GM19395 (cell line): ENCODE measurements at regions not wholly inside any gene's neighbourhood (a gene's known extent, or its start where the extent isn't known, plus 50 kb on each side); places are given as distances from the start of the nearest gene placed in this dataset.

Source experiments
- ATAC-seq: cut with Tn5 transposase; IDR thresholded peaks from one replicate; pipeline ENCODE4 v1.9.1; 2021; ENCODE audit warnings: mild to moderate bottlenecking, moderate library complexity; ENCODE audit not compliant: unreplicated experiment

DNA sequence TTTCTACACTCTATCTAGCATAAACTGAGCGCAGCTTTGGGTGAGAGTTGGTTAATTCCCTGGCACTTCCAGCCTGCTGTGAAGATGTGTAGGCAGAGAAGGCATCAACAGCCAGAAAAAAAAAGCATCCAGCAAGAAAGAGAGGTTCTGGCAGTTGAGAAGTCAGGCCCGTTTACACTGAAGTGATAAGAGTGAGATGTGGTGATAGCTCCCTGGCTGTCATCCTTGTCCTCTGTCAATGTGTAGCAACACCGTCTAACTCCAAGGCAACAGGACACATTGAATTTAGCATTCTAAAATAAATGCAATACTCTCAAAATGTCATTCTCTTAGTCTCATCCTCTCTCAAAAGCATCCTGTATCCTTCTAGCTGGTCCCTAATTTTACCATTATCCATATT is 193.6 kb upstream of the BTBD3 start:
- ATAC-seq: no peak

GRCh38 chr20:11726026-11726425 is 191.7 kb upstream of the BTBD3 start:
- ATAC-seq: no peak

DNA sequence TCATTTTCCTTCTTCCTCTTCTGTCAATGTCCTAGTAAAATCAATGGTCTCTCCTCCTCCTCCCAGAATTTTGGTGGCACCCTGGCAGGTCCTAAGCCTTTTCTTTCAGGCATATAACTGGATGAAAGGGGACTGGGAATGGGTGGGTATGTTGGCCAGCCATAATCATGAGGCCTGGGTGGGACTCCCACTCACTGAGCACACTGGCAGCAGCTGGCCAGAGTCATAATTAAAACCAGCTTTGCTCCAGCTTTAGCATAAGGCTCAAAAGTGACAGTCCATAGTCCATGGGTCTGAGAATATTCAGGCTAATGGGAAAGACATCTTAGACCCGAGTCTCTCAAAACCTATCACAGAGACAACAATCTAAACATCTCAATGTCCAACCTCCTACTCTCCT is 190.0 kb upstream of the BTBD3 start:
- ATAC-seq: no peak

GRCh38 chr20:11728937-11729336 is 188.8 kb upstream of the BTBD3 start:
- ATAC-seq: no peak

DNA sequence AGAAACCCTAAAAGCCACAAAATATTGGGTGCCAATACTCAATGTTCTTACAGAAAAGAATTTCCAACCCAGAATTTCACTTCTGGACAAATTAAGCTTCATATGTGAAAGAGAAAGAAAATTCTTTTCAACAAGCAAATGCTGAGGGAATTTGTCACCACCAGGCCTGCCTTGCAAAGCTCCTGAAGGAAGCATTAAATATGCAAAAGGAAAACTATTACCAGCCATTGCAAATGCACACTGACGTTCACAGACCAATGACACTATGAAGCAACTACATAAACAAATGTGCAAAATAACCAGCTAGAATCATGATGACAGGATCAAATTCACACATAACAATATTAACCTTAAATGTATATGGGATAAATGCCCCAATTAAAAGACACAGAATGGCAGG is 187.9 kb upstream of the BTBD3 start:
- no peak for ATAC-seq

- ATAC-seq: no peak
These were observed 183.3 kb upstream of the BTBD3 start for GRCh38 chr20:11734431-11734830.

DNA sequence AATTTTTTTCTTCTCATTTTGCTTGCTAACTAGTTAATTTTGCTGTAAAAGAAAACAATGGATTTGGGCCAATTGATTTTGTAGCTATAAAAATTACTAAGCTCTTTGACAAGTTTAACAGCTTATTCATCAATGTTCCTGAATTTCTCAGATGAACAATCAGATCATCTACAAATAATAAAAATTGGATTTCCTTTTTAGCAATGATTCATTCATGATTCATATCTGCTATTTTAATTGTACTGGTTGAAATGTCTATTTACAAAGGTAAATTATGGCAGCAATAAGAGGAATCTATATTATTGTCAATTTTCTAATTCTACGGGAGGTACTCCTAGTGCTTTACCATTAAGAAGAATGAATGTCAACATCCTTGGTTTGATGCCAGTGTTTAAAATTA is 178.8 kb upstream of the BTBD3 start:
- no peak for ATAC-seq

- no peak for ATAC-seq
These were observed 176.7 kb upstream of the BTBD3 start for GRCh38 chr20:11740975-11741374.

- ATAC-seq: no peak
These were observed 172.5 kb upstream of the BTBD3 start for GRCh38 chr20:11745145-11745544.

DNA sequence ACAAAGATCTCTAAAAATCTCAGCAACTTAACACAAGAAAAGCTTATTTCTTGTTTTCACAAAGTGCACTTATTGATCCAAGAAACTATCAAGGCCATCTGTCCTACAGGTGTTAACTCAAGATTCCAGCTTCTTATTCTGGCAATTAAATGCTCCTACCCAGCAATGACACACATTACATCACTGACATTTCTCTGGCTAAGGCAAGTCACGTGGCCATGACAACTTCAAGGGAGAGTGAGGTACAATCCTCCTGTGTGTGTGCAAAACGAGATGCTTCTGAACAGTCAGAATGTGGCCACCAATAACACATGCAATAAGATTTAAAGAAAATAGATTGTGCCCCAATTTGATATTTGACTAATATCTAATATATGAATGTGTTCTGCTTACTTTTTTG is 169.3 kb upstream of the BTBD3 start:
- no peak for ATAC-seq

GRCh38 chr20:11752336-11752735 is 165.4 kb upstream of the BTBD3 start:
- ATAC-seq: no peak

GRCh38 chr20:11753155-11753554 is 164.5 kb upstream of the BTBD3 start:
- no peak for ATAC-seq

DNA sequence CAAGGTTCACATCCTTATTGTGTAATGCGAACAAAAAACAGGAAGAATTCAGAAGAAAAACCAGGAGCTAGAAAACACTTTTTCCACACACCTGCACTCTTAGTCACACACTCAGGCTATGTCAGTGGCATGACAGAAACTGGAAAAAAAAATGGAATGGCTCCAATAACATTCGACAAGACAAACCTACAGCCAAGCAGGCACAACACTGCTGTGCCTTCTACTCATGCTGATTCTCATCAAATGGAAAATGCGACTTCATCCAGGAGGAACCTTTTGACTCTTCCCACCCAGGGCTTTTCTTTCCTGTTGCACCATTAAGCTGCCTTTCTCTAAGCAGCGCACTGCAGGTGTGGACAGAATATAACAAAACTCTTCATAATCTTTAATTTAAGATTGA is 163.2 kb upstream of the BTBD3 start:
- ATAC-seq: no peak

GRCh38 chr20:11755071-11755841 is 162.4 kb upstream of the BTBD3 start:
- ATAC-seq: no peak

DNA sequence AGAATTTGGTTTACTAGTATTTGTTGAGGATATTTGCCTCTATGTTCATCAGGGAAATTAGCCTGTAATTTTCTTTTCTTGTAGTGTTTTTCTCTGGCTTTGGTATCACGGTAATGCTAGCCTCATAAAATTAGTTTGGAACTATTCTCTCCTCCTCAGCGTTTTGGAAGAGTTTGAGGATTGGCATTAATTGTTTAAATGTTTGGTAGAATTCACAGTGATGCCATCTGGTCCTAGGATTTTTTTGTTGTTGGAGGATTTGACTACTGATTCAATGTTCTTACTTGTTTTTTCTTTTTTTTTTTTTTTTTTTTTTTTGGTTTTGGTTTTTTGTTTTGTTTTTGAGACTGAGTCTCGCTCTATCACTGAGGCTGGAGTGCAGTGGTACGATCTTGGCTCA is 156.2 kb upstream of the BTBD3 start:
- ATAC-seq: no peak

DNA sequence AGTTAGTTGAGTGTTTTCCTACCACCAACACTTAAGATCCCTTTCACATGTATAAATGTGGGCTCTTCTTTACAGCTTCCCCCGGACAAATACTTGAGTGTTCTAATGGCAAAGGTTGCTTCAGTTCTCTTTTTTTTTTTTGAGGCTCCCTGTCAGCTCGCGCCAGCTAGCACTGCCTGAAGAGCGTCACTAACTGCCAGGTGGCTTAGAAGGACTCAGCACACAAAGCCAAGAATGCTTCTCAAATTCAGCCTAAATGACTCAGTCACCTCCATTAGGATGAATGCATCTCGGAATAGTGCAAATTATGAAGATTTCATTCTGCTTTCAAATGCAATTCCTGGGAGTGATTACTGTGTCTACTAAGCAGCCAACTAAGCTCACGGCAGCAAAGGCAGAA is 150.7 kb upstream of the BTBD3 start:
- ATAC-seq: no peak

GRCh38 chr20:11769825-11770224 is 147.9 kb upstream of the BTBD3 start:
- no peak for ATAC-seq

DNA sequence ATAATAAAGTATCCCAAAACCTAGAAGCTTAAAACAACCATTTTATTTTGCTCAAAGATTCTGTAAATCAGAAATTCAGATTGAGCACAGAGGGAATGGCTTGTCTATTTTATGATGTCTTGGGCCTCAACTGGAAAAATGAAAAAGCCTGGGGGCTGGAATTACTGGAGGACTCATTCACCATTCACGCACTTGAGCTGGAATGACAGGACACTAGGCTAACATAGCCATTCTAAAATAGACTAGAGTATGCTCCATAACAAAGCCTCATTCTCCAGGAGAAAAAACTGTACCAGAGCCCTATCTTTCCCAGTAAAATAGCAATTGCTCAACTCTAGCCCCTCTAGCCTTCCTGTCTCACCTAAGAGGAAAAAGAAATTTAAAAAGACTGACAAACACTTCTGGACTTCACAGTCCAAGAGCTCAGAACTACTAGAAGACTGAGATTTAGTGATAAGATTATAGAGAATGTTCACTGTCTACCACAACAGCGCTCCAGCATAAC is 145.4 kb upstream of the BTBD3 start:
- ATAC-seq: no peak

GRCh38 chr20:11776687-11777086 is 141.0 kb upstream of the BTBD3 start:
- ATAC-seq: no peak

DNA sequence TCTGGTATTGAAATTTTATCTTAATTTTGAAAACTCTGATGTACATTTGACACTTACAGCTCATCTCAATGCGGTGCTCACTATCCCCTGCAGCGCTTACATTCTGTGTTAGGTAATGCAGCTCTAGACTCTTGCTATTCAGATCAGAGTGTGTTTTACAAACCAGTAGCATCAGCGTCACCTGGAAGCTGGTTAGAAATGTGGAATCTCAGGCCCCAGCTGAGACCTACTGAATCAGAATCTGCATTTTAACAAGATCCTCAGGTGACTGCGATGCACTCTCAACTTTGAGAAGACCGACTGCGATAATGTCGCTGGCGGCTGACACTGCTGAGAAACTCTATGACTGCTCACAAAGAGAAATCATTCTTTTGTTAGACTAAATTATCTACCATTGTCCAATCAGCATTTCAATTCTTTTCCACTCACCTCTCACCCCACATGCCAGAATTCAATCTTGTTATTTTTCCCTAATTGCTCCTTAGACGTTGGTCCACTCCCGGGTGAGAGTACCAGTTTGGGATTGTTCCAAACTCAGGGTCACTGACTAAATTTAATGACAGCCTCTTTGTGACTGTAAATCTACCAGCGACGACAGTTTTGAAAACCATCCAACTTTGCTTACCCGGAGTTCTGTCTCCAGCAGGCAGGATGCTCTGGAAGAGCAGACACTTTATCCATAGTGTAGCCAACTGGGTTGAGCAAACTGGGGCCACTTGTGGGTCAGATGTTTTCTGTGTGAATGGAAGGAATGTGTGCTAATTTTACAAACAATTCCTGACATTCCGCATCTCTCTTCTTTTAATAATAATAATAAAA is 140.1 kb upstream of the BTBD3 start:
- ATAC-seq: no peak

- ATAC-seq: no peak
These were observed 139.5 kb upstream of the BTBD3 start for GRCh38 chr20:11778206-11778570.

DNA sequence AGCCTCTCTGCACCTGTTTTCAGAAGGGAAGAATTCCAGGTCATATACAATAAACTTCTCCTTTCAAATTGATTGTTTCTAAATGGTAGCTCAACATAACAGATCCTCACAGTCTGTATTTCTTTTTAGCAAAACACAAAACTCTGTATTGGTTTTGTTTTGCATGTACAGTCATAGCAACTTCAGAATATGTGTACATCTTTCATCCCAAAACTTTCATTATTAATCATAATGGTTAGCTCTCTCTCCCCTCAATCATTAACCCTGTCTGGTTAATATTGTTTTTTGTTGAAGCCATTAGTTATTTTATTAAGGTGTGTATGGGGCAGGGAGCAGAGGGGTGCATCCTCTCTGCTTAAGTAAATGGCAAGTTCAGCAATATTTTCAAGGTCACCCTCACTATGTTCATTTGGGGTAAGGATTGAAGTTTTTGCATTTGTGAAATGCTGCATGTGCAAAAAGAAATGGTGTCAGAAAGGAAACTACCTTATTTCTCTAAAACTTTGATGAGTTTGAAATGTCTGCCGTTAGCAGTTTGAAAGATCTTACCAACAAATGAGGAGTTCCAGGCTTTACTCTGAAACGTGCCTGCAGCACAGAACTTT is 136.8 kb upstream of the BTBD3 start:
- ATAC-seq: peak; percentile 81
